ENCODE measurements at regions not wholly inside any gene's neighbourhood (a gene's known extent, or its start where the extent isn't known, plus 50 kb on each side); places are given as distances from the start of the nearest gene placed in this dataset.

- no peak for TF ChIP-seq CTCF (IDR thresholded peaks at IDR 0.05; ENCODE audit: control insufficient read depth, insufficient read depth, low read depth, low read length, missing control alignments)
- no peak for DNase-seq (ENCODE audit: low read depth)
- H3K4me3 ChIP-seq (ENCODE audit: control insufficient read depth, low read depth, low read length) = no peak overlapping the region
These were observed 269.3 kb downstream of the METTL4 start for GRCh38 chr18:2302012-2302411.

GRCh38 chr18:2302628-2303516 is 268.4 kb downstream of the METTL4 start:
- no peak overlapping the region for H3K4me3 ChIP-seq (ENCODE audit: control insufficient read depth, low read depth, low read length)
- DNase-seq (ENCODE audit: low read depth) = no peak

GRCh38 chr18:2303517-2304238 is 267.6 kb downstream of the METTL4 start:
- no peak for TF ChIP-seq CTCF (IDR thresholded peaks at IDR 0.05; ENCODE audit: control insufficient read depth, insufficient read depth, low read depth, low read length, missing control alignments)
- no peak for DNase-seq (ENCODE audit: low read depth)
- no peak overlapping the region for H3K4me3 ChIP-seq (ENCODE audit: control insufficient read depth, low read depth, low read length)

More at GRCh38 chr18:2302628-2303516, 268.4 kb downstream of the METTL4 start:
- TF ChIP-seq CTCF (IDR thresholded peaks at IDR 0.05; ENCODE audit: control insufficient read depth, insufficient read depth, low read depth, low read length, missing control alignments) = no peak

DNA sequence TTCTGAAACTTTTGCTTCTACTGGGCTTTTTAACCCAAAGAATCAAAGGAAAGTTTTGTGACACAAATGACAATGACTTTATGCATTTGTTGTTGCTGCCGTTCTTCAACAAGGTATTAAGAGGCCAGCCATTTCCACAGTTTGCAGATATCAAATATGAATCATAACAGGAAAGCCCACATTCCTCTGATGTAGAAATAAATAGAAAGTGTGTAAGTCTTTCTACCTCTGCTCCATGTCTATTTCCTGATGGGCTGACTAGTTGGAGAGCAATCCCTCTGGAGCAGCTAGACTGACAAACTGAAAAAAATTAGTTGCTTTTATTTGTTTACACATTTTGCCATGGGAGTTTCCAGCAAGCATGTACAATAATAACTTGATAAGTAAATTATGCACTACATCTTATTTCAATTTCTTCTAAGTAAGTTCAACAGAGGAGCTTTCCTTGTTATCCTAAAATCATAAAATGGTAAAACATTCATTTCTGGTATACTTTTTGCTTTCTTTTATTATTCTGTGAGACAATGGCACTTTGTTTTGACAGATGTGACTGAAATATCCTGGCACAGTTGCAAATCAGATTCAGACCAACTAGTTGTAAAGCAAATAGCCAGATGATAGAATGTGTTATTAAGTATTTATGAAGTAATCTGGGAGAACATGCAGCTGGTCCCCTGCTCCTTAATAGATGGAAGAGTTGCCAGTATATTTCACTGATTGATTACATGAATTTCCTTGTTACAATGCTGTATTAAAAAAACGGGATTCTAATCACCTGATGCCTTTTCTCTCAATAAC is 266.7 kb downstream of the METTL4 start:
- DNase-seq (ENCODE audit: low read depth) = no peak
- TF ChIP-seq CTCF (IDR thresholded peaks at IDR 0.05; ENCODE audit: control insufficient read depth, insufficient read depth, low read depth, low read length, missing control alignments) = no peak
- H3K4me3 ChIP-seq (ENCODE audit: control insufficient read depth, low read depth, low read length) = no peak overlapping the region

GRCh38 chr18:2306606-2307005 is 264.7 kb downstream of the METTL4 start:
- no peak overlapping the region for H3K4me3 ChIP-seq (ENCODE audit: control insufficient read depth, low read depth, low read length)
- TF ChIP-seq CTCF (IDR thresholded peaks at IDR 0.05; ENCODE audit: control insufficient read depth, insufficient read depth, low read depth, low read length, missing control alignments) = no peak
- DNase-seq (ENCODE audit: low read depth) = no peak

GRCh38 chr18:2310886-2311285 is 260.4 kb downstream of the METTL4 start:
- no peak for DNase-seq (ENCODE audit: low read depth)
- no peak overlapping the region for H3K4me3 ChIP-seq (ENCODE audit: control insufficient read depth, low read depth, low read length)
- no peak for TF ChIP-seq CTCF (IDR thresholded peaks at IDR 0.05; ENCODE audit: control insufficient read depth, insufficient read depth, low read depth, low read length, missing control alignments)

Measured in AG09309 (cell line).